Osteoblast (primary cell): ENCODE measurements at regions not wholly inside any gene's neighbourhood (a gene's known extent, or its start where the extent isn't known, plus 50 kb on each side); places are given as distances from the start of the nearest gene placed in this dataset.

Experiments used
- DNase-seq: peaks from one replicate; pipeline ENCODE4 v3.0.0; 2011; ENCODE audit warnings: low spot score, mixed read lengths; ENCODE audit not compliant: insufficient read length; ENCODE audit errors: missing footprints
- H2AFZ ChIP-seq: 2 replicates; pipeline ENCODE4 v1.6.0; 2011; ENCODE audit warnings: mild to moderate bottlenecking, low read length
- H3K27ac ChIP-seq: 2 replicates; pipeline ENCODE4 v1.5.1; 2011; ENCODE audit warnings: mild to moderate bottlenecking, low read depth, low read length, moderate library complexity
- H3K27me3 ChIP-seq: 2 replicates; pipeline ENCODE4 v1.6.0; 2012; ENCODE audit warnings: mild to moderate bottlenecking, control low read depth, inconsistent platforms, low read length, moderate library complexity; ENCODE audit not compliant: insufficient read depth
- H3K36me3 ChIP-seq: 2 replicates; pipeline ENCODE4 v1.5.1; 2011; ENCODE audit warnings: mild to moderate bottlenecking, low read length, control low read depth, moderate library complexity; ENCODE audit not compliant: insufficient read depth
- H3K4me1 ChIP-seq: 2 replicates; pipeline ENCODE4 v1.5.1; 2011; ENCODE audit warnings: mild to moderate bottlenecking, low read length, control low read depth, moderate library complexity; ENCODE audit not compliant: insufficient read depth
- H3K4me2 ChIP-seq: 2 replicates; pipeline ENCODE4 v1.6.0; 2011; ENCODE audit warnings: mild to moderate bottlenecking, low read length; ENCODE audit not compliant: insufficient read depth
- H3K4me3 ChIP-seq: fragments of 200-600 bp; sonication (generic); 3 replicates; pipeline ENCODE4 v1.5.1; 2012; ENCODE audit warnings: mild to moderate bottlenecking, low read length, inconsistent platforms; ENCODE audit not compliant: insufficient read depth
- H3K79me2 ChIP-seq: 2 replicates; pipeline ENCODE4 v1.6.0; 2012; ENCODE audit warnings: mild to moderate bottlenecking, low read length, control low read depth, inconsistent platforms; ENCODE audit not compliant: insufficient read depth
- H3K9me3 ChIP-seq: 2 replicates; pipeline ENCODE4 v1.5.1; 2011; ENCODE audit warnings: low read depth, low read length, control low read depth
- H4K20me1 ChIP-seq: 2 replicates; pipeline ENCODE4 v1.6.0; 2012; ENCODE audit warnings: mild to moderate bottlenecking, low read length, control low read depth; ENCODE audit not compliant: insufficient read depth
- TF ChIP-seq, protein P1 (sequence below): IDR thresholded peaks from 2 replicates; pipeline ENCODE4 v1.5.1; 2011; ENCODE audit warnings: mild to moderate bottlenecking, low read depth, low read length, moderate library complexity; ENCODE audit errors: extremely low read depth

- Histone ChIP-seq H3K27me3 (no peaks in the 10 kb centered on the region), H4K20me1 (peaks cover 17% of the 10 kb centered on the region), H3K9me3 (no peaks in the 10 kb centered on the region), H2AFZ (no peak overlapping the region), H3K27ac (no peak overlapping the region), H3K4me1 (peaks cover 6% of the 10 kb centered on the region), H3K4me3 (no peak overlapping the region), H3K4me2 (no peak overlapping the region), H3K36me3 (no peaks in the 10 kb centered on the region), H3K79me2 (no peaks in the 10 kb centered on the region)
- no peak for DNase-seq
- TF ChIP-seq, protein P1, sequence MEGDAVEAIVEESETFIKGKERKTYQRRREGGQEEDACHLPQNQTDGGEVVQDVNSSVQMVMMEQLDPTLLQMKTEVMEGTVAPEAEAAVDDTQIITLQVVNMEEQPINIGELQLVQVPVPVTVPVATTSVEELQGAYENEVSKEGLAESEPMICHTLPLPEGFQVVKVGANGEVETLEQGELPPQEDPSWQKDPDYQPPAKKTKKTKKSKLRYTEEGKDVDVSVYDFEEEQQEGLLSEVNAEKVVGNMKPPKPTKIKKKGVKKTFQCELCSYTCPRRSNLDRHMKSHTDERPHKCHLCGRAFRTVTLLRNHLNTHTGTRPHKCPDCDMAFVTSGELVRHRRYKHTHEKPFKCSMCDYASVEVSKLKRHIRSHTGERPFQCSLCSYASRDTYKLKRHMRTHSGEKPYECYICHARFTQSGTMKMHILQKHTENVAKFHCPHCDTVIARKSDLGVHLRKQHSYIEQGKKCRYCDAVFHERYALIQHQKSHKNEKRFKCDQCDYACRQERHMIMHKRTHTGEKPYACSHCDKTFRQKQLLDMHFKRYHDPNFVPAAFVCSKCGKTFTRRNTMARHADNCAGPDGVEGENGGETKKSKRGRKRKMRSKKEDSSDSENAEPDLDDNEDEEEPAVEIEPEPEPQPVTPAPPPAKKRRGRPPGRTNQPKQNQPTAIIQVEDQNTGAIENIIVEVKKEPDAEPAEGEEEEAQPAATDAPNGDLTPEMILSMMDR: no peak
Measured at GRCh38 chr11:8740129-8740528, 57.5 kb downstream of the RPL27A start.

DNA sequence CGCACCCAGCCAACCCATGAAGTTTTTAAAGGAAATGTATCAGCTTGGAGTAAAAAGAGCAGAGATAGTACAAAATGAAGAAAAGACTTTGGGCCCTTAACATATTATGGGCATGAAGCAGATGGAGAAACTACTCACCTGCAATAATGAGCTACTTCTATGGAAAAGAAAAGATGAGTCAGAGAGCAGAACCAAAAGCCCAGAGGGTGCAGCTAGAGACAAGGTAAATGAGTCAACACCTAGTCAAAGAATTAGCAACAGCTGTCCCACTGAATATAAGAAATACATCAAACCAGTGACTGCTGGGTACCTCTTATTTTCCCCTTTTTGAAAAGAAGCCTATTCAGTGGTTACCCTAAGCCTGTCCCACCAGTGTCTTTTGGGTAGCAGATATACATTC lies 61.8 kb downstream of the RPL27A start:
- Histone ChIP-seq H3K27me3 (no peaks in the 10 kb centered on the region), H3K79me2 (peaks cover 2% of the 10 kb centered on the region), H2AFZ (no peak overlapping the region), H3K36me3 (no peaks in the 10 kb centered on the region), H4K20me1 (peaks cover 37% of the 10 kb centered on the region), H3K4me2 (no peak overlapping the region), H3K4me1 (peaks cover 12% of the 10 kb centered on the region), H3K9me3 (no peaks in the 10 kb centered on the region), H3K4me3 (no peak overlapping the region), H3K27ac (no peak overlapping the region)
- TF ChIP-seq, protein P1: no peak
- DNase-seq: no peak

DNA sequence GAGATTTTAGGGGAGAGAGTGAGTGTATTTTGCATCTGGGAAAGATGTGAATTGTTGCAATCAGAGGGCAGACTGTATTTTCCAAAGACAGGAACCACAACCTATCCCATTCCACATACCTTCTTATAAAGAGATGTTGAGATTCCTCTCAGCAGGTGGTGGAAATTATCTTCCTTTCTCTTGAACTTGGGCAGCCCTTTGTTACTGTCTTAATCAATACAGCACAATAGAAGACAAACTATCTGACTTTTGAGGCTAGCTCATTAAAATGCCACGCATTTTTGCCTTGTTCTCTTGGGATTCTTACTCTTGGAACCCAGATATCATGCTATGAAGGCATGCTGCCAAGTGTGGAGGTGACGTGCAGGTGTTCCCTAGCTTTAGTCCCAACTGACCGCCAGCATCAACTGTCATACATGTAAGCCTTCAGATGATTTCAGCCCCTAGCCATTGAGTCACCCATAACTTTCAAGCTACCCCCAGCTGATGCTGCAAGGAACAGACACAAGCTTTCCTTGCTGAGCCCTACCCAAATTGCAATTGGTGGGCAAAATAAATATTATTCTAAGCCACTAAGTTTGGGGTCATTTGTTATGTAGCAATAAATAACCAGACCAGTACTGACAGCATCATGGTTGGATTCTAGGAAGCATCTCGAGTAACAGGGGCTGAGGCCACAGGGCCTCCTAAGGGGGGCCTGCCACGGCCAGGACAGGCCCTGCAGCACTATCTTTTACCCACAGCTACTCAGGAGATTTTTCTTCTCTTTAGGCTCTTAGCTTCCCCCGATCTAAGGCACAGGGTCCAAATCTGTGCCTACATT lies 63.0 kb downstream of the RPL27A start:
- Histone ChIP-seq H3K4me3 (no peak overlapping the region), H3K27me3 (no peaks in the 10 kb centered on the region), H3K9me3 (no peaks in the 10 kb centered on the region), H3K36me3 (no peaks in the 10 kb centered on the region), H2AFZ (no peak overlapping the region), H3K27ac (no peak overlapping the region), H3K4me2 (no peak overlapping the region), H3K79me2 (peaks cover 4% of the 10 kb centered on the region), H4K20me1 (peaks cover 41% of the 10 kb centered on the region), H3K4me1 (peaks cover 6% of the 10 kb centered on the region)
- no peak for DNase-seq
- TF ChIP-seq, protein P1: no peak

DNA sequence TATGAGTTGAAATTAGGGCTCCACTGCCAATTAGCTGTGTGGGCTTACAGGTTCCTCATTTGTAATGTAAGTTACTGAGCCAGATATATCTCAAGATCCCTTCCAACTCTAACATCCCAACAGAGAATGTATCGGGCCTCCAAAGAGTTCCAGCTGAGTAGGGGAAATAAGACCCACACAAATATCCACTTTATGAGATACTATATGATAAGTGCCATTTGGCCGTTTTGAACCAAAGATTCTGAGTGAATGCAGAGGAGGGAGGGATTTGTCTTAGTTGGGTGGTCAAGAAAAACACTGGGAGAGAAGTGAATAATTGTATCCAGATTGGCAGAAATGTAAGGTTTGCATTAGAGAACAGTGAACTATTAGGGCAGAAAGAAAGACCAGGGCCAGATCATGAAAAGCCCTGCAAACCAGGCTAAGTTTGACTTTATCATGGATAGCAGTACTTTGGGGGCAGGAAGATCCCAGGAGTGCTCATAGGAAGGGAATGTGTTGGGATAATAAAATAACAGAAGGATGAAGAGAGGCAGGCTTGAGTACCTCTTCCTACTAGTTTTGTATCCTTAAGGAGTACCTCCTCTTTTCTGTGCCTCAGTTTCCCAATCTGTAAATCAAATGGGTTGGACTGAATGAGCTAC lies 63.9 kb downstream of the RPL27A start:
- Histone ChIP-seq H3K27me3 (no peaks in the 10 kb centered on the region), H3K36me3 (no peaks in the 10 kb centered on the region), H2AFZ (no peak overlapping the region), H3K4me2 (no peak overlapping the region), H3K4me3 (no peak overlapping the region), H3K27ac (no peak overlapping the region), H4K20me1 (peaks cover 40% of the 10 kb centered on the region), H3K79me2 (peaks cover 5% of the 10 kb centered on the region), H3K9me3 (no peaks in the 10 kb centered on the region), H3K4me1 (peaks cover 6% of the 10 kb centered on the region)
- TF ChIP-seq, protein P1: no peak
- DNase-seq: no peak
